Activated CD4-positive, alpha-beta memory T cell treated with anti-CD3 and anti-CD28 coated beads for 36 hours (primary cell): ENCODE measurements at regions not wholly inside any gene's neighbourhood (a gene's known extent, or its start where the extent isn't known, plus 50 kb on each side); places are given as distances from the start of the nearest gene placed in this dataset.

Source experiments
- CTCF ChIA-PET: fragments of 350-600 bp; sonication (Branson Sonifier 250); formaldehyde crosslinking; loops from one replicate; lab custom pipeline; 2021; ENCODE audit warnings: antibody characterized with exemption, inconsistent platforms; lab: Charles Lee
- POLR2A ChIA-PET: fragments of 350-600 bp; sonication (Branson Sonifier 250); formaldehyde crosslinking; loops from one replicate; lab custom pipeline; 2021; ENCODE audit warnings: antibody characterized with exemption; lab: Charles Lee
- DNase-seq: peaks from one replicate; pipeline ENCODE4 v3.0.0-alpha.2; 2020
- H3K27ac Mint-ChIP-seq: one replicate; pipeline ENCODE4 v1.8.0; 2021; ENCODE audit warnings: mixed read lengths
- H3K27me3 Mint-ChIP-seq: one replicate; pipeline ENCODE4 v1.8.0; 2021; ENCODE audit warnings: mixed read lengths
- H3K36me3 Mint-ChIP-seq: one replicate; pipeline ENCODE4 v1.8.0; 2021; ENCODE audit warnings: mixed read lengths
- H3K4me1 Mint-ChIP-seq: one replicate; pipeline ENCODE4 v1.8.0; 2021; ENCODE audit warnings: low read depth, mixed read lengths
- H3K4me3 Mint-ChIP-seq: one replicate; pipeline ENCODE4 v1.8.0; 2021; ENCODE audit warnings: mild to moderate bottlenecking, mixed read lengths
- H3K9me3 Mint-ChIP-seq: one replicate; pipeline ENCODE4 v1.8.0; 2021; ENCODE audit warnings: mixed read lengths
- intact Hi-C: fragments of 100-400 bp; cut with micrococcal nuclease; formaldehyde crosslinking; loops from one replicate; pipeline ENCODE4 v1.15.1; 2023

DNA sequence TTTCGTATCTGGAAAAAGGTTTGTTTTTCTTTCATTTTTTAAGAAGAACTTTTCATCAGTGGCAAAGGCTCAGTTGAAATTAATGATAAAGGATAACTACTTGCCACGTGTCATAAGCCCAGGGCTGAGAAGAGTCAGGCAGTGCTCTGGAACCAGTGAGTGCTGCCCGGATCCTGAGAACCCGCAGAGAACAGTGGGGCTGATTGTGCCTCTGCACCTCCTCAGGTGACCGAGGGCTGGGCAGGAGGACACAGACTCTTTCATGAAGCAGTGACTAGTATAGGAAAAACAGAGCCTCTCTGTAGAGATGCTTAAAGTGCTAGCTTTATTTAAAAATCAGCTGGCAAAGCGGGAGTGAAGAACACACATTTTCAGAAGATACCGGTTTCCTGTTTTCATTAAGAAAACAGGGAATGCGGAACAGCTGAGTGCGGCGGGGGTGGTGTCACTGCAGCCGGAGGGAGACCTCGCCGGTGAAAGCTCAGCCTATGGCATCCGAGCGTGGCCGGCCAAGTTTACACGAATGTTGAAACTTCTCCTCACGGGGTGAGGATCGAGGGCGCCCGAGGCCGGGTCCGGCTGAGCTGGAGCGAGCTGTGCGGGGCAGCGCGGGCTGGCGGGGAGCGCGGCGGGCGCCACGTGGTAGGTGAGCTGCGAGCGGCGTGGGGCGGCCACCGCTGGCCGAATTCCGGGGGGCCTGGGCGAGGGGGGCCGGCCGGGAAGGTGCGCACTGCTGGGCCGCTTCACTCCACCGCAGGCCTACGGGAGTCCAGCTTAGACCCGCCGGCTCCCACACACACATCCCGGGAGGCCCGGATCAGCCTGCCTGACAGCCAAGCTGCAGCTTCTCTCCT is 134.7 kb upstream of the DMRT1 start:
- peak overlapping the region; percentile 9 for H3K27ac Mint-ChIP-seq
- H3K4me1 Mint-ChIP-seq, result peaks cover 12% of the 10 kb centered on the region
- POLR2A ChIA-PET, result no interaction called here
- CTCF ChIA-PET, result no interaction called here
- peak; percentile 66 for DNase-seq
- peaks cover 9% of the 10 kb centered on the region for H3K36me3 Mint-ChIP-seq
- peak overlapping the region; percentile 80 for H3K4me3 Mint-ChIP-seq
- peaks cover 5% of the 10 kb centered on the region for H3K27me3 Mint-ChIP-seq
- no peaks in the 10 kb centered on the region for H3K9me3 Mint-ChIP-seq
- intact Hi-C loops, result no loop called here

- H3K4me3 Mint-ChIP-seq, result no peak overlapping the region
Measured at GRCh38 chr9:708182-708550, 133.3 kb upstream of the DMRT1 start.

DNA sequence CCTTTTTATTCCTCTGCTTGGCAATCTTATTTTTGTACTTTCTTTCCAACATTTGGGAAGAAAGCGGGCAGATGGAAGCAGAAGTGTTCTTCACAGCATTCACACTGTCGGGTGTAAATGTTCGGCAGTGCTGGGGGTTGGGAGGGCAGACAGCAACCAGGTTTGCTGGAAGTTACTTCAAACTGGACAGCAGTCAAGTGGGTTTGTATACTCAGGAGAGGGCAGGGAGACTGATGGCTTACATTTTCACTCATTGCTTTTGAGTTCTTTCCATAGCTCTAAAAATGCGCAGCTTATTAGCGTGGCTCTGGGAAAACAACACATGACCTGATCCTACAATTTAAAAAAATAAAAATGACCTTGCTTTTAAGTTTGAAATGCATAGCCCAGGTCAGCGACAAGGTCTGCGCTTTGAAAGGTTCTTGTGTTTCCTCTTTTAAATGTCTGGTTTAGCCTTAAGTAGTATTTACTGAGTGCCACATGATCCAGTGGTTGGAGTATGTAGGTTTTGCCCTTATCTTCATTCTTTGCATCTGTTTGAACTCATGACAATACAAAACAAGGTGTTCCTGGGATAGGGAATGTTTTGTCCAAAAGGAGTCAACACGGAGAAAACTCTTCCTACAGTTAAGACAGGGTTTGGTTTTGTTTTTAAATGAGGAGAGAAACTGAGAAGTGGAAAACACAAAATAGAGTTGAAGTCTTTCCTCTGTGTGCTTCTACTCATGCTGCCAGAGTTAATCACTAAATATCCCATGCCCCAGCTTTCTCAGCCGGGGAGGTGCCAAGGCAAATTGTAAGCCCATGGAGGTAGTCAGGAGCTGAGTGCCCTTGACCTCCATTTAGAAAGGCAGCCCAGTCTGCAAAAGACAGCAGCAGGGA is 132.7 kb upstream of the DMRT1 start:
- Mint-ChIP-seq H3K4me3 (no peak overlapping the region), H3K4me1 (peaks cover 12% of the 10 kb centered on the region), H3K9me3 (no peaks in the 10 kb centered on the region), H3K27ac (no peak overlapping the region), H3K36me3 (peaks cover 9% of the 10 kb centered on the region), H3K27me3 (peaks cover 5% of the 10 kb centered on the region)
- ChIA-PET CTCF (no interaction called here), POLR2A (no interaction called here)
- intact Hi-C loops, result no loop called here
- no peak for DNase-seq

More at GRCh38 chr9:708182-708550, 133.3 kb upstream of the DMRT1 start:
- Mint-ChIP-seq H3K4me1 (peaks cover 12% of the 10 kb centered on the region), H3K27me3 (peaks cover 5% of the 10 kb centered on the region), H3K9me3 (no peaks in the 10 kb centered on the region), H3K27ac (no peak overlapping the region), H3K36me3 (peaks cover 9% of the 10 kb centered on the region)
- CTCF ChIA-PET, result no interaction called here
- no peak for DNase-seq
- intact Hi-C loops, result no loop called here
- POLR2A ChIA-PET, result no interaction called here

GRCh38 chr9:710951-711745 is 130.3 kb upstream of the DMRT1 start:
- no peak for DNase-seq
- H3K27ac Mint-ChIP-seq, result no peak overlapping the region
- H3K36me3 Mint-ChIP-seq, result peaks cover 9% of the 10 kb centered on the region
- ChIA-PET POLR2A (no interaction called here), CTCF (interaction anchor here (0.5 kb wide), 1 partner anchor 40 kb away, joined by 3 read pairs; no protein-coding TSS in a partner anchor)
- peaks cover 7% of the 10 kb centered on the region for H3K4me1 Mint-ChIP-seq
- no peaks in the 10 kb centered on the region for H3K9me3 Mint-ChIP-seq
- intact Hi-C loops, result no loop called here
- H3K27me3 Mint-ChIP-seq, result peaks cover 4% of the 10 kb centered on the region
- no peak overlapping the region for H3K4me3 Mint-ChIP-seq

- H3K4me1 Mint-ChIP-seq, result no peaks in the 10 kb centered on the region
- H3K4me3 Mint-ChIP-seq, result no peak overlapping the region
- ChIA-PET POLR2A (no interaction called here), CTCF (interaction anchor here (0.5 kb wide), 1 partner anchor 41 kb away, joined by 3 read pairs; no protein-coding TSS in a partner anchor)
- no peak overlapping the region for H3K27ac Mint-ChIP-seq
- no peaks in the 10 kb centered on the region for H3K9me3 Mint-ChIP-seq
- intact Hi-C loops, result no loop called here
- H3K27me3 Mint-ChIP-seq, result no peaks in the 10 kb centered on the region
- peaks cover 6% of the 10 kb centered on the region for H3K36me3 Mint-ChIP-seq
- no peak for DNase-seq
Measured at GRCh38 chr9:711761-712553, 129.5 kb upstream of the DMRT1 start.

GRCh38 chr9:712643-713042 is 128.9 kb upstream of the DMRT1 start:
- DNase-seq, result no peak
- no peaks in the 10 kb centered on the region for H3K4me1 Mint-ChIP-seq
- no peak overlapping the region for H3K4me3 Mint-ChIP-seq
- H3K36me3 Mint-ChIP-seq, result peaks cover 6% of the 10 kb centered on the region
- POLR2A ChIA-PET, result no interaction called here
- no peaks in the 10 kb centered on the region for H3K27me3 Mint-ChIP-seq
- H3K9me3 Mint-ChIP-seq, result no peaks in the 10 kb centered on the region
- H3K27ac Mint-ChIP-seq, result no peak overlapping the region
- CTCF ChIA-PET, result no interaction called here
- intact Hi-C loops, result no loop called here

DNA sequence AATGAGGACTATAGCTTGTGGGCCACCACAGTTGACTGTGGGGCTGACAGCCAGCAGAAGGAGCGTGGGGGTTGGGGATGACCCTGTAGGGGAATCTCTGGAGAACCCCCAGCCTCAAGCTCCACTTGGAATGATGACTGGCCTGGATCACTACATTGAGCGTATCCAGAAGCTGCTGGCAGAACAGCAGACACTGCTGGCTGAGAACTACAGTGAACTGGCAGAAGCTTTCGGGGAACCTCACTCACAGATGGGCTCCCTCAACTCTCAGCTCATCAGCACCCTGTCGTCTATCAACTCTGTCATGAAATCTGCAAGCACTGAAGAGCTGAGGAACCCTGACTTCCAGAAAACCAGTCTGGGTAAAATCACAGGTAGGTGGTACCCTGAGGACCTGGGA is 128.4 kb upstream of the DMRT1 start:
- ChIA-PET POLR2A (no interaction called here), CTCF (no interaction called here)
- Mint-ChIP-seq H3K27me3 (no peaks in the 10 kb centered on the region), H3K4me1 (no peaks in the 10 kb centered on the region), H3K36me3 (peaks cover 6% of the 10 kb centered on the region), H3K4me3 (no peak overlapping the region), H3K27ac (no peak overlapping the region), H3K9me3 (no peaks in the 10 kb centered on the region)
- DNase-seq, result no peak
- intact Hi-C loops, result no loop called here

- no peaks in the 10 kb centered on the region for H3K4me1 Mint-ChIP-seq
- intact Hi-C loops, result no loop called here
- CTCF ChIA-PET, result no interaction called here
- H3K9me3 Mint-ChIP-seq, result no peaks in the 10 kb centered on the region
- H3K27ac Mint-ChIP-seq, result no peak overlapping the region
- no peak overlapping the region for H3K4me3 Mint-ChIP-seq
- H3K36me3 Mint-ChIP-seq, result peaks cover 6% of the 10 kb centered on the region
- DNase-seq, result no peak
- H3K27me3 Mint-ChIP-seq, result no peaks in the 10 kb centered on the region
- POLR2A ChIA-PET, result no interaction called here
Measured at GRCh38 chr9:714675-715074, 126.8 kb upstream of the DMRT1 start.

DNA sequence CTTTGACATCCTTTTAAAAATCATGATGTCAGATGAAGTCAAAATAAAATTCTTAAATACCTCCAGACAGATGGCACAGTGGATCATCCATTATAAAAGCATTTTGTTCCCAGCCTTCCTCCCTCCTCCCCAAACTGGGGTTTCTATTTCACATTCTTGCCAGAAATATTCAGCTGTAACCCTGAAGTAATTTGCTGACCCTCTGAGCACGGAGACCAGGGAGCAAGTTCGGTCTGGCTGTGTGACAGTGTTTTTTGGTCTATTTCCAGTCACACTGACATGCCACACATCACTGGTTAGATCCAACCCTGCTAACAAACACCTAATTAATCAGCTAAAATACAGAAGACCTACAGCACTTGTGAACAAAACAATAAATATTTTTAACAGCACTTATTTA is 126.2 kb upstream of the DMRT1 start:
- Mint-ChIP-seq H3K36me3 (peaks cover 6% of the 10 kb centered on the region), H3K4me3 (no peak overlapping the region), H3K27ac (no peak overlapping the region), H3K9me3 (no peaks in the 10 kb centered on the region), H3K4me1 (no peaks in the 10 kb centered on the region), H3K27me3 (no peaks in the 10 kb centered on the region)
- no peak for DNase-seq
- POLR2A ChIA-PET, result no interaction called here
- CTCF ChIA-PET, result no interaction called here
- intact Hi-C loops, result no loop called here

GRCh38 chr9:715743-716400 is 125.6 kb upstream of the DMRT1 start:
- H3K27me3 Mint-ChIP-seq, result no peaks in the 10 kb centered on the region
- H3K36me3 Mint-ChIP-seq, result peaks cover 5% of the 10 kb centered on the region
- H3K4me3 Mint-ChIP-seq, result no peak overlapping the region
- no peak overlapping the region for H3K27ac Mint-ChIP-seq
- no peaks in the 10 kb centered on the region for H3K9me3 Mint-ChIP-seq
- DNase-seq, result no peak
- ChIA-PET POLR2A (no interaction called here), CTCF (no interaction called here)
- H3K4me1 Mint-ChIP-seq, result no peaks in the 10 kb centered on the region
- intact Hi-C loops, result no loop called here

DNA sequence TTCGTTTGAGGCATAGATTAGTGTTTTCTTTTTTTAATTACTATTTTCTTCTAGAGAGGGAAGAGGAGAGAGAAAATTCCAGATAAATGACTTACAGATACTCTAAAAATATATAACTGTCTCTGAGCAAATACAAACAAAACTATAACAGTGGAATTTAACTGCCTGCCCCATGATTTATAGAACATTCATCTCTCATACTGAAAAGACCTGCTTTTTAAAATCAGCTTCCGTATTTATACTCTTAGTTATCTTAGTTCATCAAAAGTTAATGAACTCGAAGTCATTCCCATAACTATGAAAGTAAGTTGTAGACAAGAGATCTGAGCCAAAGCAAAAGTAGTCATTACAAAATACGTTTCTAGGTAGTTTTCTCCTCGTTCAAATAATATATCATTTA is 123.8 kb upstream of the DMRT1 start:
- Mint-ChIP-seq H3K36me3 (no peaks in the 10 kb centered on the region), H3K9me3 (no peaks in the 10 kb centered on the region), H3K4me3 (no peak overlapping the region), H3K27me3 (no peaks in the 10 kb centered on the region), H3K4me1 (no peaks in the 10 kb centered on the region), H3K27ac (no peak overlapping the region)
- DNase-seq, result no peak
- ChIA-PET CTCF (no interaction called here), POLR2A (no interaction called here)
- intact Hi-C loops, result no loop called here
